Choroid plexus epithelial cell (primary cell): ENCODE measurements at regions not wholly inside any gene's neighbourhood (a gene's known extent, or its start where the extent isn't known, plus 50 kb on each side); places are given as distances from the start of the nearest gene placed in this dataset.

Source experiments
- DNase-seq: peaks from one replicate; pipeline ENCODE4 v3.0.0-alpha.2; 2010; ENCODE audit warnings: low read depth
- H3K4me3 ChIP-seq: 2 replicates; pipeline ENCODE4 v1.5.1; 2011; ENCODE audit warnings: low read depth, mild to moderate bottlenecking, control low read depth, low read length, moderate library complexity
- CTCF ChIP-seq: conservative IDR thresholded peaks from 2 replicates; pipeline ENCODE4 v1.5.1; 2011; ENCODE audit warnings: low read depth, mild to moderate bottlenecking, control low read depth, inconsistent platforms, low read length, moderate library complexity

- no peak for DNase-seq
- no peak overlapping the region for H3K4me3 ChIP-seq
- no peak for TF ChIP-seq CTCF
These were observed 110.8 kb upstream of the AFF2 start for GRCh38 chrX:148389629-148390028.

DNA sequence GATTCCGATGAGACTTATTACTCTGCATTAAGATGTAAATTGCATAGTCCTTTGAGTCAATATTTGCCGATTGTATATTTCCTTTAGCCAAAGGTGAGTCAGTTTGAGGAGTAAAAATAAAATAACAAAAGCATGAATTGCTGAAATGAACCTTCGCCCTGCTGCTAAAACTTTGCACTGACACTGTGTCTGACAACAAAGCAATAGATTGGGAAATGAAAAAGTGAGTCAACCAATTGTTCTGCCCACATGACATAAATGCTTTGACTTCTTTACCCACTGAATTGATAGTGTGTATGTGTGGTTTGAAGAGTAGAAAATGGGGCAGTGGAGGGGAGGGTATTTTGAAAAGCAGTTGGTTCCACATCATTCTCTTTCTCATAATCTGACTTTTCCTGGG, 88.4 kb upstream of the AFF2 start:
- no peak overlapping the region for H3K4me3 ChIP-seq
- no peak for DNase-seq
- no peak for TF ChIP-seq CTCF

GRCh38 chrX:148416142-148416541, 84.3 kb upstream of the AFF2 start:
- TF ChIP-seq CTCF: no peak
- DNase-seq: no peak
- H3K4me3 ChIP-seq: no peak overlapping the region

- no peak for TF ChIP-seq CTCF
- no peak overlapping the region for H3K4me3 ChIP-seq
- DNase-seq: no peak
These were observed 83.5 kb upstream of the AFF2 start for GRCh38 chrX:148416931-148417330.

GRCh38 chrX:148417934-148418333, 82.5 kb upstream of the AFF2 start:
- no peak for DNase-seq
- TF ChIP-seq CTCF: no peak
- H3K4me3 ChIP-seq: no peak overlapping the region

GRCh38 chrX:148422526-148422925, 77.9 kb upstream of the AFF2 start:
- no peak for DNase-seq

More at GRCh38 chrX:148422526-148422925, 77.9 kb upstream of the AFF2 start:
- no peak for TF ChIP-seq CTCF
- H3K4me3 ChIP-seq: no peak overlapping the region
